HG02885 (cell line): ENCODE measurements at regions not wholly inside any gene's neighbourhood (a gene's known extent, or its start where the extent isn't known, plus 50 kb on each side); places are given as distances from the start of the nearest gene placed in this dataset.

ENCODE experiments used
- ATAC-seq: cut with Tn5 transposase; IDR thresholded peaks from one replicate; pipeline ENCODE4 v1.9.1; 2021; ENCODE audit warnings: mild to moderate bottlenecking; ENCODE audit not compliant: unreplicated experiment, poor library complexity

DNA sequence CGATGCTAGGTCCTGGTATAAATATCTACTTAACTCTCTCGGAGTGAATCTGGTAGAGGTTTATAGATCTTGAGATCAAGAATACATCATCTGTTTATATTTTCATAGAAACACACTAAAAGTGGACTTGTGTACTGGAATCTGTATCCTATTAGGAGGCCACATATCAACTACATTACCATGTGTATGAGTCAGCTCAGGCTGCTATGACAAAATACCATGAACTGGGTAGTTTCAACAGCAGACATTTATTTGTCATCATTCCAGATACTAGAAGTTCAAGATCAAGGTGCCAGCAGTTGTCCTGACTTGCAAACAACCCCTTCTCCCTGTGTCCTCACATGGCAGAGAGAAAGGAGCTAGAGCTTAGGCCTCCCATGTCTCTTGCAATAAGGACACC is 113.9 kb upstream of the PFKP start:
- no peak for ATAC-seq

DNA sequence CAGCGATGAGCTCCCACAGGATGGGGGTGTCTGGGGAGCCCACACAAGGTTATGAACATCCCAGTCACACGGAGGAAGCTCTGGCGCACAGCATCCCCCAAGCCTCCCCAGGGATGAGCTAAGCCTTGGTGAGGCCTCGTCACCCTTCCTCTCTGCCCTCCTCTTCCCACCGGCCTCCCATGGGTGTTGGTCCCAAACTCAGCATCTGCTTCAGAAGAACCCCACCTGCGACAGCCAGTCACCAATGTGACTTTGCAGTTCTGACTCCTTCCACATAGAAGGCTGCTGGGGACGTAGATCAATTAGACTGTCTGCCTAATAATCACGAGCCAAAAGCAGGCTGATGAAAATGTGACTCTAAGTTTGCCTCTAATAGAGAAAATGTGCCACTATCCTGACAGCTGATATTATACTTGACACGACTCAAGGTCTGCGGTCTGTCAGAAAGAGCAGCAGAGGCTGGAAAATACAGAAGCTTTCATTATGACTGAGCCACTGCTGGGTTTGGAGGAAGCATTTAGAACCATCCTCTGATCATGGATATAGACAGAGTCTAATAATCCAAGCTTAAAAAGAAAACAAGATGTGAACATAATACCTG is 116.0 kb upstream of the PFKP start:
- peak; percentile 32 for ATAC-seq

DNA sequence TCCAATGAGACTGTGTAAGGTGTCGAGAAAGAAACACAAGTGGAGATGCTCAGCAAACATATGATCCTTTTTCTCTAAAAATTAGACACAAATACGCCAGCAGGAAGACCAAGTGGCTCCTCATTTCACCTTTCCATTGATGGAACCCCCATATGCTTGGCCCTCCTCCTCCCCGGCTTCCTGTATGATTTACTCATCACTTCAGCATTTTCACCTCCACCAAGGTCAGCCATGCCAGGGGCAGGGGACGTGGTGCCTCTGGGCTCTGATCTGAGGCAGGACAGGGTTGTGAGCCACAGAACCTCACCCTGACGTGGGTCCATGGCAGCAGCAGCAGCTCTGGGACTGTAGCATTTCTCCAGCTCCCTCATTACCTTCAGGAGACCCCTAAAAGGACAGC is 116.8 kb upstream of the PFKP start:
- no peak for ATAC-seq

DNA sequence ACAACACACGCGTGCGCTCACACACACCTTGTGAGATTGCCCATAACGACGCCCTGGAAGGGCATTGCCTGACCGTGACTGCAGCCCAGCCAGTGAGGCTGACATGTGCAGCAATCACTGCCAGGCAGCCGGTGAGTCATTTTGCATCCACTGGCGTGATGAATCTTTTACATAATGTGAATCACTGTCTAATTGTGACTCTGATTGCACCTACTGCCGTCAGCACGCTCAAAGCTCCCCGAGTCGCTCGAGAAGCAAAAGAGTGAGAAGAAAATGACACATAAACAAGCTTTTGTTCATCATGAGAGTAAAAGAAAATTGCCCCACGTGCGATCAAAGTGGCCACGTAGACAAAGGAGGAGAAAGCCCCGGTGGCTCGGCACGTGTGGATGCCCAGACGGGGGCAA is 117.4 kb upstream of the PFKP start:
- ATAC-seq: peak; percentile 36

DNA sequence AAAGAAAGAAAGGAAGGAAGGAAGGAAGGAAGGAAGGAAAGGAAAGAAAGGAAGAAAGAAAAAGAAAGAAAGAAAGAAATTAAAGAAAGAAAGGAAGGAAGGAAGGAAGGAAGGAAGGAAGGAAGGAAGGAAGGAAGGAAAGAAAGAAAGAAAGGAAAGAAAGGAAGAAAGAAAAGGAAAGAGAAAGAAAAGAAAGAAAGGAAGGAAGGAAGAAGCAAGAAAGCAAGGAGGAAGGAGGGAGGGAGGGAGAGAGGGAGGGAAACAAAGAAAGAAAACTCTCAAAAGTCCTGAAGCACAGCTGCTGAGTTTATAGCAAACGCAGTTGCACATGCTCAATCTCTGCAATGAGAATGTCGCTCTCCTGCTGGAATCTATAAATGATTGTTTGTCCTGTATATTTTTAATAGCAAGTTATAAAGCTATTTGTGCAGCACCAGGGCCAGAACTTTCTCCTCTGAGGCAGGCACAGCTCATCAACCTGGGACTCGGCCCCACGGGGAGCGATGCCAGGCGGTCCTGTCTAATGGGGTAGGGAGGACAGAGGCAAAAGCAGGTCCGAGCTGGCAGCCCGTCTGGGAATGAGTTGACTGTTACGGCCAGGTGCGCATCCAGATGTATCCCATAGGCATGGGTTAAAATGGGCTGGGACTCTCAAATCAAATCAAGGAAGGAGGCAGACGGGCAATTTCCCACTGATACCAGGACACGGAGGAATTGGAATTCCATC is 118.0 kb upstream of the PFKP start:
- ATAC-seq: no peak

DNA sequence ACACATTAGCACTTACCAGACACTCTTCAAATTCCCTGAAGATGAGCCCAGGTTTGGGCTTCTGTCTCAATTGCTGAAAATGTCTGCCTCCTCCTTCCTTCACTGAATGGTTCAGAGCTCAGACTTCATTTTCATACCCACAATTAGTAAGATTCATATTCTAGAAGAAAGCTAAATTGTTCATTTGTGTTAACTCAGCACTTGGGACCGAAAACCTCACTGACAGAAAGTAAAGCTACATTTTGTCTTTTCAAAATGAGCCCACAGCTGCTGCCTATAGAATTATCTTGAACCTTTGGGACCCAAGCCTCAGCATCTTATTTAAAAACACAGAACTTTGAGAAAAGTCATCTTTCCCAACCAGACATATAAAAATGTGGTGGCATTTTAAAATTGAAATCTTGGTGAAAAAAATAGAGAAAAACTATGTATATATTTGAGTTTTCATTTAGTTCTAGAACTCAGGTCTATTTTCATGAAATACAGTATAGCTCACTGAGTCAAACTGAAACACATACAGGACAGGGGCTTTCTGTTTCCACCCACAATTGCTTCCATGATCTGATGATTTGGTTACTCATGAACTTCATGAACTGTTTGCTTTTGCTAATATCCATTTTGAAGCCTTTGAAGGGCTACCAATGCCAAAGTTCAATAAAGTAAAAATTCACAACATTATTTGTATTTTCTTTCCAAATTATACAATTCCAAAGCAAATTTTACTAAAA is 119.1 kb upstream of the PFKP start:
- peak; percentile 90 for ATAC-seq

DNA sequence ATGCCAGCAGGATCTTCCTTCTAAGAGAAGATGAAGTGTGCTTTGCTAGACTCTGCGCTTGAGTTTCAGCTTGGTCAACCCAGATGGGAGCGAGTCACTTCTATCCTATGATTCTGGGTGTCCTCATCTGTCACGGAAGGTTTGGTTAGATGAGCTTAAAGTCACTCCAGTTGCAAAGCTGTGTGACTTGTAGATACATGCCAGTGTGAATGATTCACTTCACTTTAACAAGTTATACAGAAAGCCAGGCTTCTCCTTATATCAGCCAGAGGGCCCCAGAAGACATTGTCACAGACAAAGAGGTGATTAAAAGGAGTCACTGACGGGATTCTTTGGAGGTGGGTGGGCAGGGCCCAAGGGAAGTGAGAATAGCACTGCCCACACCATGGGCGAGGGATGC is 122.6 kb upstream of the PFKP start:
- ATAC-seq: no peak

DNA sequence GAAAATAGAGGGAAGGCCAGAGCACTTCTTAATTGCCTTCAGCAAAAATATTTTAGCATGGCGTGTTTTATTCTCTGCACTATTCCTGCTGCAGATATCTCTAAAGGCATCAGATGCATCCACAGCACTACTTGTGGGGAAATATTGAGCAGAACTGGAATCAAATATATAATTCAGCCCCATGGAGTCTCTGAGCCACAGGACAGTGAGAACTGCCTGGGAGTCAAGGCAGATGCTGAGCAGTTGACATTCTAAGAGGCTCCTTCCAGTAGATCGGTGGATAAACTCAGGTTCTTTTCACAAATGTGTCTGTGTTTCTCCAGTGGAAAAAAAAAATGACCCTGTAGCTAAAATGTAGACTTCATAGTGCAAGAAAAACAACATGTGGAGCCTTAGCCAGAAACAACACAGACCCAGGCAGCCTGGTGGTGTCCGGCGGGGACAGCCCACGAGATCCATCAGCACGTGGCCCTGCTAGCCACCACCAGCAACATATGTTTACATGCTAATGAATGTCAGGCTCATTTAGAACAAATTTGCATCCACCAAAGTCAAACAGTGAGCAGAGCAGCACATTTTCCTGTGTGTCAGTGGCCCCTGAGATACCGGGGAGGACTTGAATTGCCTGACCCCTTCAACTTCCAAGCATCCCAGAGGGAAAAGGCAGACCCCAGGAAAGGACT is 123.3 kb upstream of the PFKP start:
- ATAC-seq: no peak

DNA sequence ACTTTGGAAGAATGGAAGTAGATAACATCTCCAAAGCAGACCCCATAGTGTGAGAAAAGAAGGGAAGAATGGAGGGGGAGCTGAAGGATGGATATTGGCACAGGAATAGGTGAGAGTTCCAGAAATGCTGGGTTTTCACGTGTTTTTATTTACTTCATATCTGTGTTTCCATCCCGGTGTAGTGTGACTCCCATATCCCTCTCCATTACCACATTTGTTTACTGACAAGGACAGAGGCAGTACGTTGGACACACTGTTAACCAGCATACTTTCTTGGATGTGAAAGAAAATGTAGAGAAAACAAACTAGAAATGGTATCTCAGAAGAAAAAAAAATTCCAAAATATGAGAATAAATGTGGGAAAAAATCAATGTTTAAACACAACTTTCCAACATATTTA is 124.4 kb upstream of the PFKP start:
- ATAC-seq: no peak

DNA sequence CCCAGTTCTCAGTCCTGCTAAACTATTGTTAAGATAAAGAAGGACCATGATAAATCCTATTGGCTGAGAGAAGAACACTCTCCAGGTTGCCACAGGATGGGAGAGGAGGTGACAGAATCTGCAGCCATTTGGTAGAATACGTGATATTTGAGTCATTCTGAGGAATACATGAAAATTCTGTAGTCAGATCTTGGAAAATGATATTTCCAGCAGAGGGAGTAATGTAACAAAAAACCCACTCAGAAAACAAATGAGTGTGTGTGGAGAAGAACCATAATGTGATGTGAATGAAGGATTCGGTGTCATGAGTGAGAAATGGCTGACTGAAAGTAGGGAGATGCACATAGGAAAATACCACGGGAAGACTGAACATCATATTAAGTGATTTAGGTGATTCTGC is 128.5 kb upstream of the PFKP start:
- ATAC-seq: no peak

DNA sequence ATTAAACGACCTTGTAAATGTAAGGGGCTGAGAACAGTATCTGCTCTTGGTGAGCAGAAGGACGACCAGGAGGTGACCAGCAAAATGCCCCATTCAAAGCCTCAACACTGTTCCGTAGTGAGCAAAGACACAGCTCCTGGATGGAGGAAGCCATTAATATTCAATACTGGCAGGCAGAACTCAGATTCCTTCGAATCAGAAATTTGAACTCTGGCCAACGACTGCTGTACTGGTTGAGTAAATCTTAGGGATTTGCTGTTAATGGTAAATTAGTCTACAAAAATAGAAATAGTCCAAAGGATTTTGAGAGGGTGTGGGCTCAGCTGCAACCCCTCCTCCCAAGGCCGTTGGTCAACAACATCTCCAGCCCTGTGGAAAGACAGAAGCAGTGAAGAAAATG is 130.5 kb upstream of the PFKP start:
- ATAC-seq: no peak

DNA sequence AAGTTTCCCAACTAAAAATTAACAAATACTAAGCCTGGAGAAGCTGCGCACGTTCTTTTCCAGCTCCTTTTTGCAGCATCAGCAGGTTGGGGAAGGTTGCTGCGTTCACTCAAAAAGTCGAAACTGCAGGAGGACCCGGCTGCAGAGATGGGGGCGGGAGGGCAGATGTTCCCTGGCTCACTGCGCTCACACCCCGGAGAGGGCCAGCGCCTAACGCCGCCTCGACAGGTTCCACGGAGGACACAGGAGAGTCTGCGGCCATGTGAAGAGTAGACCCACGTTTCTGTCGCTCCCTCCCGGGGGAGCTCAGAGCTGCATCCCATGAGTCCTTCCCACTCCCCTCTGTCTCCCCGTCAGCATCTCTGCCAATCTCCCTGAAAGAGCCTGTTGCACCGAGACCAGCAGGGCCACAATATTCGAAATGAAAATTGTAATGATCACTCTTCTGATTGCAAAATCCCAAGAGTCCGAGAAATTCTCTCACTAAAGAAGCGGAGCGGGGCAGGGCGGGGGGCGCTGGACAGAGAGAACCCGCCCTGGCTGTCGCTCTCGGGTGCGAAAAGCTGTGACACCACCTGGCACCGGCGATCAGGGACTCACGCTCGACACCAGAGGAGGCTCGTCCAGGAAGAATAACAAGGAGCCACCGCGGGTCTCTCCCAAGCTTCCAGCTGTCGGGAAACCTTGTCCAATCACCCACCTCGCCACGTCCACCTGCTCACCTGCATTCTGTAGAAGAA is 131.5 kb upstream of the PFKP start:
- no peak for ATAC-seq

DNA sequence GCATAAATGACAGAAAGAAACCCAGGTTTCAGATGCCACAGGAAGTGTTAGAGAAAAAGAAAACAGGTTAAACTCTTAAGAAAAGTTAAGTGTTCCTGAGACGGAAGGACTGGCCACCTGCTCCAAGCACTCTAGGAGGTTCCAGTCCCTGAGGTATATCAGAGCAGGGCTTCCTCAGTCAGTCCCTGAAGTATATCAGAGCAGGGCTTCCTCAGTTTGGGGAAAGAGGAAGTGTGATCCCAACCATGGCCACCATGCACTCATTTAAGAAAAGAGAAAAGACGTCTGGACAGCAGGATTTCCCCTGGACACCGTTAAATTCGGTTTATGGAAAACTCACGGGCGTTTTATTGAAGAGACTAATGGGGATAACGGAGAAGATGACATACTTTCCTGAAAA is 133.4 kb upstream of the PFKP start:
- ATAC-seq: no peak

DNA sequence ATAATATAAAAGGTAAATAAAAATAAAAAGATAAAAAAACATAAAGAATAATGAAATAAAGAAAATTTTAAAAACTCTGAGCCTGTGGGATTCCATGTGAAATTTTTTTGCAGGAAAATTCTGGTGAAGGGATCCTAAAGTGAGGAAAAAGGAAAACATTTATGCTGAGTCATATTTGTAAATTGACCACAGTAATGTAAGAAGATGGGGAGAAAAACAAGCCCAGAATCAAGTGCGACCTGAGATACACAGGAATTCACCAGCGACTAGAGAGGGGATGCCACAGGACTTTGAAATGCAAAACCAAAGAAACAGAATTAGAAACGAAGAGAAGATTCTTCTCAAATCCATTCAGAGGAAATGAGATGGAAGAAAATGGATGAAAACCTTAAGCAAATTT is 133.8 kb upstream of the PFKP start:
- ATAC-seq: no peak

DNA sequence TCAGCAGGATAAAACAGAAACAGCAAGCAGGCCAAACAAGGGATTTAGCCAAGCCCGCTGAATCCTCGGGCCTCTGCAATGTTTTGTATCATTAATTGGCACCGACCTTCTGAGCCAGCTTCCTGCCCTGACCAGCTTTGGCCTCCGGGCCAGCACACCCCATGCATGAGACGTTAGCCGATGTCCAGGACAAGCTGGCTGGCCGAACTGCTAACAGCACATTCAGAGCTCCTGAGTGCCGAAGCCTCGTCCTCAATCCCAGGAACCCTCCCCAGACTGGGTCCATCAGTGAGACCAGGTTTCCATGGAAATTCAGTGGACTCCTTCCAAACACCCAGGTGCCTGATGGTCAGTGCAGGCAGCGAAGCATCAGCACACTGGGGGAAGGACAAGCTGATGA is 134.3 kb upstream of the PFKP start:
- no peak for ATAC-seq

DNA sequence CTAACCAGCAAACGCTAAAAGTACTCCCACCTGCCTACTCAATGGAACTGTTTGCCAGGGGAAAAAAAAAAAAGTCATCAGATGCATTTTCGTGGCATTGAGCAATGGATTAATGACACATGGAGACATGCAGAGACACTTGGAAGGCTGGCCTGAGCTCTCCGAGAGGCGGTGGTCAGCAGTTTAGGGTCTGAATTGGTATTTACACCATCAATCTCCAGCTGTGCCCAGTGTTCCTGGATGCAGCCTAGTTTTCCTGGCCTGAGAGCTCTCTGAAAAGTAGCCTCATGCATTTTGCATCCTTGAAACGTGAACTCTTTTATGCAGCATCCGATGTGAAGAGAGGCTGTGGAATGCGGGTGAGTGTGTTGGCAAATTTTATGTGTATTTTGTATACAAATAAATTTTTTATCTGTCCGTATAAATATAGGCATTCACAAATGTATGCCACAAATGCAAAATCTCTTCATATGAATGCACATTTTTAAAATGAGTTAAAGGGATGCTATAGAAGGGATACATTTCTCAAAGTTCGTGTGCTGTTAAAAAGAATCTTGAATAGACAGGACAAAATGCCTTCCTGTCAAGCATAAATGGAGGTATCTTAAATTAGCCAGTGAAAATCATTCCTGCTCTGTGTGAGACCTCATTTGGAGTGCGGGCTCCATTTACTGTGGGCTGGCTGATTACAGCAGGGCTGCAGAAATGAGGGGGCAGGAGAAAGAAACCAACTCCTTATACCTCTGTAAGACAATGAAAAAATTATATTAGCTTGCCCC is 137.7 kb upstream of the PFKP start:
- no peak for ATAC-seq

DNA sequence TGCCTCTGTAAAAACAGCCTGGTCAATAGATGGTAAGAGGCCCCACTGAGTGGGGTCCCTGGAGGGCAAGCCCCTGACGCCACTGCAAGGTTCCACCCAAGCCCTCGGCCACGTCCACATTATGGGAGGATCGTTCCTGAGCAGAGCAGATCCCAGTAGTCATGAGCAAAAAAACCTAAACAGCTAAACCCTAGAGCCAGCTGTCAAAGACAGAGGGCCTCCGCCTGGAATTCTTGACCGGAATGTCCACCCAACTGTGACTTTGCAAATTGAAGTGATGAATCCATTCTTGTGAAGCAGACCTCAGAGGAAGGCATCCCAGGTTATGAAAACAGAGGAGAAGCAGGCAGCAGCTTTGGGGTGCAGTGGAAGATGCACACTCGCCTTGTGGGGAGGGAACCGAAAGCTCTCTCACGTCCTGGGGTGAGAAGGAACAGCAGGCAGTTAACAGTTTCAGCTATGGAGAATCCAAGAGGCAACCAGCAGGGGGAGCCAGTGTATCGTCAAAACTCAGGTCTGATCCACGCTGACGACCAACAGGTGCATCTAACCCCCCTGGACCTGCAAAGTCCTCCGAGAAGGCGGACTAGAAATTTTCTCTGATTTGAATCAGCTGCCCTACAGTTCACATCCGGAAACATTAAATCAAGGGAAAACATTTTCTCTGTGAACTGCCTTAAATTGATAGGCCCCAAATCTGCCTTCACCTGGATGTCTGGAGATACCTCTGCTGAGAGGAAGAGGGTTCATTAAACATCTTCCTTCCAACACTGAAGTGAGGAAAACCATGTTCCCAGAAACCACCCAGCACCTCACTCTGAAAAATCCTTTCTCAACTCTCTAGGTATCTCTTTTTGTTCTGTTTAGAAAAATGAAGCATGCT is 139.1 kb upstream of the PFKP start:
- peak; percentile 95 for ATAC-seq

DNA sequence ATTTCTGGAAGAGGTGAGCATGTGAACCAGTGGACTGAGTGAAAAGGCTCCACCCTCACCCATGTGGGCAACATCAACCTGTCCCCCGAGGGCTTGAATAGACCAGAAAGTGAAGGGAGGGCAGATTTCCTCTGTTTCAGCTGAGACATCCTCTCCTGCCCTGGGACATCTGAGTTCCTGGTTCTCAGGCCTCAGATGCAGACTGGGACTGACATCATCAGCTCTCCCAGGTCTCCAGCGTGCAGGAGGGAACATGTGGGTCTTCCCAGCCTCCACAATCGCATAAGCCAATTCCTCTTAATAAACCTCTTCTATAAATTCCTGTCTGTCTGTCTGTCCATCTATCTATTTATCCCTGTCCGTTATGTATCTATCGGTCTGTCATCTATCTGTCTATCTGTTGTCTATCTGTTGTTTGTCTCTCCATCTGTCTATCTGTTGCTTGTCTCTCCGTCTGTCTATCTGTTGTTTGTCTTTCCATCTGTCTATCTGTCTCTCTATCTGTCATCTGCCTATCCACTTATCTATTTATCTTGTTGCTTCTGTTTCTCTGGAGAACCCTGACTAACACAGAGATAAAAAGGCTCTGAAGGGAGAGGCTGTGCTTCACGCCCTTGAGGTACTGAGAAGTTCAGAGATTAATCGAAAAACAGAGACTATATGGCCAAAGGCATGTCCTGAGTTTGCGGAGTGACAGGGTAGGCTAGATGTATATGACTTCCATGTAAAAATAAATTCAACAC is 140.3 kb upstream of the PFKP start:
- no peak for ATAC-seq
